Calu3 (cell line): ENCODE measurements at regions not wholly inside any gene's neighbourhood (a gene's known extent, or its start where the extent isn't known, plus 50 kb on each side); places are given as distances from the start of the nearest gene placed in this dataset.

Source experiments
- BruUV-seq: library from RNA; stranded (reverse); fragments of 400-500 nt; replicated peaks from 2 replicates; lab custom pipeline; 2021; lab: Mats Ljungman, UMichigan
- CTCF ChIA-PET: fragments of 300-600 bp; sonication (Branson Sonifier 250); formaldehyde crosslinking; loops from one replicate; lab custom pipeline; 2022; ENCODE audit warnings: antibody characterized with exemption; lab: Charles Lee
- DNase-seq: peaks from one replicate; pipeline ENCODE4 v3.0.0; 2022
- H3K27ac Mint-ChIP-seq: one replicate; pipeline ENCODE4 v1.8.0; 2022; ENCODE audit warnings: mixed read lengths; ENCODE audit not compliant: unreplicated experiment
- H3K27me3 Mint-ChIP-seq: one replicate; pipeline ENCODE4 v1.8.0; 2022; ENCODE audit warnings: mixed read lengths; ENCODE audit not compliant: unreplicated experiment
- H3K36me3 Mint-ChIP-seq: one replicate; pipeline ENCODE4 v1.8.0; 2022; ENCODE audit warnings: mild to moderate bottlenecking, moderate library complexity, mixed read lengths; ENCODE audit not compliant: insufficient read depth, unreplicated experiment
- H3K4me1 Mint-ChIP-seq: one replicate; pipeline ENCODE4 v1.8.0; 2022; ENCODE audit warnings: mild to moderate bottlenecking, low read depth, mixed read lengths; ENCODE audit not compliant: unreplicated experiment
- H3K4me3 Mint-ChIP-seq: one replicate; pipeline ENCODE4 v1.8.0; 2022; ENCODE audit warnings: mild to moderate bottlenecking, low read depth, moderate library complexity, mixed read lengths; ENCODE audit not compliant: unreplicated experiment
- H3K9me3 Mint-ChIP-seq: one replicate; pipeline ENCODE4 v1.8.0; 2022; ENCODE audit warnings: low read depth, mixed read lengths; ENCODE audit not compliant: unreplicated experiment
- intact Hi-C: fragments of 100-400 bp; cut with micrococcal nuclease; formaldehyde crosslinking; loops from one replicate; pipeline ENCODE4 v1.10.0; 2022; ENCODE audit not compliant: unreplicated experiment
- TF ChIP-seq, protein P1 (sequence below): fragments of 200-600 bp; IDR thresholded peaks from one replicate; pipeline ENCODE4 v1.8.0; 2022; ENCODE audit warnings: antibody characterized with exemption; ENCODE audit not compliant: unreplicated experiment

GRCh38 chr2:166614029-166614428 lies 120.0 kb upstream of the SCN7A start:
- Mint-ChIP-seq H3K36me3 (no peaks in the 10 kb centered on the region), H3K4me3 (no peak overlapping the region), H3K27me3 (no peaks in the 10 kb centered on the region), H3K9me3 (peaks cover 3% of the 10 kb centered on the region), H3K27ac (no peak overlapping the region), H3K4me1 (peaks cover 9% of the 10 kb centered on the region)
- DNase-seq: no peak
- BruUV-seq: no TSS peak
- TF ChIP-seq, protein P1, sequence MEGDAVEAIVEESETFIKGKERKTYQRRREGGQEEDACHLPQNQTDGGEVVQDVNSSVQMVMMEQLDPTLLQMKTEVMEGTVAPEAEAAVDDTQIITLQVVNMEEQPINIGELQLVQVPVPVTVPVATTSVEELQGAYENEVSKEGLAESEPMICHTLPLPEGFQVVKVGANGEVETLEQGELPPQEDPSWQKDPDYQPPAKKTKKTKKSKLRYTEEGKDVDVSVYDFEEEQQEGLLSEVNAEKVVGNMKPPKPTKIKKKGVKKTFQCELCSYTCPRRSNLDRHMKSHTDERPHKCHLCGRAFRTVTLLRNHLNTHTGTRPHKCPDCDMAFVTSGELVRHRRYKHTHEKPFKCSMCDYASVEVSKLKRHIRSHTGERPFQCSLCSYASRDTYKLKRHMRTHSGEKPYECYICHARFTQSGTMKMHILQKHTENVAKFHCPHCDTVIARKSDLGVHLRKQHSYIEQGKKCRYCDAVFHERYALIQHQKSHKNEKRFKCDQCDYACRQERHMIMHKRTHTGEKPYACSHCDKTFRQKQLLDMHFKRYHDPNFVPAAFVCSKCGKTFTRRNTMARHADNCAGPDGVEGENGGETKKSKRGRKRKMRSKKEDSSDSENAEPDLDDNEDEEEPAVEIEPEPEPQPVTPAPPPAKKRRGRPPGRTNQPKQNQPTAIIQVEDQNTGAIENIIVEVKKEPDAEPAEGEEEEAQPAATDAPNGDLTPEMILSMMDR: no peak
- intact Hi-C loops: no loop called here
- CTCF ChIA-PET: no interaction called here

DNA sequence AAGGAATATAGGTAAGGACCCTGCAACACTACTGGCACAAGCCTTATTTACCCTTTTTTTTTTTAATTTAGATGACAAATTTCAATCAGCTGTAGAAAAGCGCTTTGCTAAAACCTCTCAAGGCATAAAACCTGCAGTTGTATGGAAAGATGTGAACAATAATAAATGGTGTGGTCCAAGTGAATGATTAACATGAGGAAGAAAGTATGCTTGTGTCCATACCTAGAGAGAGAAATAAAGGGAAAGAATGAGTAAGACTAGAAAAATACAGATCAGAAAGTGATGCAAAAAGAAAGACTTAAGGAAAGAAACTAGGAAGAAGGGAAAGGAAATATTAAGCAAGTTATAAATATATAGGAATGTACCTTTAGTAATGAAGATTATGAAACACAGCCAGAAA lies 119.2 kb upstream of the SCN7A start:
- Mint-ChIP-seq H3K27me3 (no peaks in the 10 kb centered on the region), H3K27ac (peak overlapping the region; percentile 17), H3K36me3 (no peaks in the 10 kb centered on the region), H3K4me1 (peaks cover 9% of the 10 kb centered on the region), H3K4me3 (no peak overlapping the region), H3K9me3 (peaks cover 3% of the 10 kb centered on the region)
- TF ChIP-seq, protein P1: no peak
- intact Hi-C loops: no loop called here
- CTCF ChIA-PET: interaction anchor here (0.7 kb wide), 1 partner anchor 938 kb away, joined by 3 read pairs; no protein-coding TSS in a partner anchor
- DNase-seq: no peak
- no TSS peak for BruUV-seq

DNA sequence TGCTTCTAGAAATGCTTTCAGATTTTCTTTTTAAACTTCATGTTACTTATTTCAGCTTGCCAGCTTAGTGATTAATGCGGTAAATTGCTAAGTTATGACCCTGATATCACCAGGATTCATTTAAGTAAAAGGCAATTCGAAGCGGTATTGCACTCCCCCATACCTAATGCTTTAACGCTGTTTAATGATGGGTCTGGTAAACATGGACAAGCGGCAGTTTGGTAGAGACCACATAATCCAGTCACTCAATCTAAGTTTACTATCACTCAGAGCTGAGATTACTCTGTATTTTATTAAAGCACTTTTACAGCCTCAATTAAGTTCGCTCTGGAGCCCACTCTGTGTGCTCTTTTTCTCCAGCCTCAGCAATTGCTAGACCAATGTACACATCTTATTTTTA lies 118.2 kb upstream of the SCN7A start:
- Mint-ChIP-seq H3K4me3 (no peak overlapping the region), H3K4me1 (peaks cover 9% of the 10 kb centered on the region)

DNA sequence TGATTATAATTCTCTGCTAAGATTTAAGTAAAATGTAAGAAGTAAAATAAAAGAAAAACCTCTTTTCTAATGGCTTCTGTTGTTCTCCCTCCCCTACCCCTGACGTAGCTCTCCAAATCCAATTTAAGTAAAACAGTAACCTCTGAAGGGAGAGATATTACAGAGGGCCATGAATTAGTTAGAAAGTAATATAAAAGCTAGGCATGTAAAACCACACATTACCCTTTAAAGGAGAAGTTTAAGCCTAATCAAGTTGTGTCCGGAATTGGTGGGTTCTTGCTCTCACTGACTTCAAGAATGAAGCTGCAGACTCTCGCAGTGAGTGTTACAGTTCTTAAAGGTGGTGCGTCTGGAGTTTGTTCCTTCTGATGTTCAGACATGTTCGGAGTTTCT lies 116.9 kb upstream of the SCN7A start:
- Mint-ChIP-seq H3K4me1 (peaks cover 9% of the 10 kb centered on the region), H3K4me3 (no peak overlapping the region), H3K27me3 (no peaks in the 10 kb centered on the region), H3K9me3 (no peaks in the 10 kb centered on the region), H3K27ac (no peak overlapping the region), H3K36me3 (no peaks in the 10 kb centered on the region)
- intact Hi-C loops: no loop called here
- no TSS peak for BruUV-seq
- CTCF ChIA-PET: no interaction called here
- no peak for DNase-seq
- TF ChIP-seq, protein P1: no peak

More for the DNA sequence above, 118.2 kb upstream of the SCN7A start:
- H3K27me3 Mint-ChIP-seq: no peaks in the 10 kb centered on the region
- CTCF ChIA-PET: no interaction called here
- no peaks in the 10 kb centered on the region for H3K36me3 Mint-ChIP-seq
- no peak for DNase-seq
- no TSS peak for BruUV-seq
- intact Hi-C loops: no loop called here
- no peak overlapping the region for H3K27ac Mint-ChIP-seq
- no peaks in the 10 kb centered on the region for H3K9me3 Mint-ChIP-seq
- TF ChIP-seq, protein P1: no peak
